ENCODE measurements at regions not wholly inside any gene's neighbourhood (a gene's known extent, or its start where the extent isn't known, plus 50 kb on each side); places are given as distances from the start of the nearest gene placed in this dataset.

GRCh38 chr5:171586436-171586835 is 167.0 kb downstream of the FGF18 start:
- TF ChIP-seq CTCF (IDR thresholded peaks at IDR 0.05 in 4 of 5, conservative IDR thresholded peaks at IDR 0.05 in 1 of 5) (no peak), POLR2A (IDR thresholded peaks at IDR 0.05) (no peak)

Measured in gastrocnemius medialis (tissue), 4 donors.